B cell (primary cell): ENCODE measurements at regions not wholly inside any gene's neighbourhood (a gene's known extent, or its start where the extent isn't known, plus 50 kb on each side); places are given as distances from the start of the nearest gene placed in this dataset.

Source experiments
- ATAC-seq: fragments of 200-7000 bp; cut with Tn5 transposase; one replicate; pipeline ENCODE4 v1.10.0; 2021; ENCODE audit warnings: low read depth, mild to moderate bottlenecking, moderate number of reproducible peaks, moderate library complexity
- CTCF ChIA-PET: fragments of 350-600 bp; sonication (Branson Sonifier 250); formaldehyde crosslinking; loops from one replicate; lab custom pipeline; 2021; ENCODE audit warnings: antibody characterized with exemption, inconsistent platforms; lab: Charles Lee
- POLR2A ChIA-PET: fragments of 350-600 bp; sonication (Branson Sonifier 250); formaldehyde crosslinking; loops from one replicate; lab custom pipeline; 2021; ENCODE audit warnings: antibody characterized with exemption; lab: Charles Lee
- DNase-seq: peaks from one replicate; pipeline ENCODE4 v3.0.0; 2013
- H2AFZ ChIP-seq: 2 replicates; pipeline ENCODE4 v1.6.1; 2012; ENCODE audit warnings: mild to moderate bottlenecking, low read depth, low read length; ENCODE audit not compliant: insufficient read depth, poor library complexity, severe bottlenecking
- H3K27ac ChIP-seq, 2 donors: 1 replicate in 1 of 2; 2 replicates in 1 of 2; pipeline ENCODE4 v1.5.1; 2012 to 2013; ENCODE audit warnings: low read length in 2 of 2, mild to moderate bottlenecking in 2 of 2, moderate library complexity in 1 of 2
- H3K27me3 ChIP-seq, 4 experiments: fragments of 200-600 bp in 1 of 4; sonication (generic) in 1 of 4; replicated peaks in 1 of 4; 1 replicate in 2 of 4; 2 replicates in 2 of 4; pipeline versions ENCODE4 v1.6.1 to v1.7.0; 2013 to 2016; ENCODE audit warnings: low read length in 3 of 4, mild to moderate bottlenecking in 2 of 4, mixed read lengths in 1 of 4, moderate library complexity in 1 of 4; ENCODE audit not compliant: insufficient read depth in 4 of 4, control insufficient read depth in 3 of 4; ENCODE audit errors: control extremely low read depth in 1 of 4
- H3K36me3 ChIP-seq, 2 experiments: replicated peaks in 1 of 2; 1 replicate in 1 of 2; 2 replicates in 1 of 2; pipeline versions ENCODE4 v1.6.1 to v1.7.1; 2013; ENCODE audit warnings: low read length in 1 of 2; ENCODE audit not compliant: insufficient read depth in 2 of 2, control insufficient read depth in 1 of 2; ENCODE audit errors: control extremely low read depth in 1 of 2, extremely low read depth in 1 of 2
- H3K4me1 ChIP-seq, 2 donors: fragments of 200-600 bp in 1 of 2; sonication (generic) in 1 of 2; 1 replicate in 1 of 2; 2 replicates in 1 of 2; pipeline versions ENCODE4 v1.5.1 to v1.6.1; 2013 to 2017; ENCODE audit warnings: low read length in 2 of 2; ENCODE audit not compliant: control insufficient read depth in 2 of 2, insufficient read depth in 2 of 2
- H3K4me2 ChIP-seq: replicated peaks from 2 replicates; pipeline ENCODE3; 2012; ENCODE audit warnings: mild to moderate bottlenecking, low read depth, low read length; ENCODE audit not compliant: poor library complexity, severe bottlenecking
- H3K4me3 ChIP-seq, 5 experiments: fragments of 200-600 bp in 1 of 5; sonication (generic) in 1 of 5; 1 replicate in 3 of 5; 2 replicates in 2 of 5; pipeline versions ENCODE4 v1.5.1 to v1.7.0; 2011 to 2016; ENCODE audit warnings: low read length in 4 of 5, mild to moderate bottlenecking in 4 of 5, low read depth in 2 of 5, control low read depth in 1 of 5, moderate library complexity in 1 of 5; ENCODE audit not compliant: insufficient read depth in 1 of 5; ENCODE audit errors: control extremely low read depth in 1 of 5, extremely low read depth in 1 of 5
- H3K79me2 ChIP-seq: fragments of 200-600 bp; sonication (generic); one replicate; pipeline ENCODE4 v1.6.0; 2016; ENCODE audit warnings: low read length; ENCODE audit not compliant: control insufficient read depth, insufficient read depth
- H3K9ac ChIP-seq: fragments of 200-600 bp; sonication (generic); 2 replicates; pipeline ENCODE4 v1.6.1; 2017; ENCODE audit warnings: mild to moderate bottlenecking, low read length, moderate library complexity
- H3K9me3 ChIP-seq, 3 donors: one replicate each; pipeline versions ENCODE4 v1.6.1 to v1.7.1; 2013; ENCODE audit warnings: low read length in 2 of 3; ENCODE audit not compliant: control insufficient read depth in 2 of 3, insufficient read depth in 1 of 3; ENCODE audit errors: control extremely low read depth in 1 of 3
- H4K20me1 ChIP-seq: 2 replicates; pipeline ENCODE4 v1.6.0; 2012; ENCODE audit warnings: mild to moderate bottlenecking, low read length; ENCODE audit not compliant: insufficient read depth, control insufficient read depth, poor library complexity, severe bottlenecking
- H3K27ac Mint-ChIP-seq: one replicate; pipeline ENCODE4 v1.8.0; 2021; ENCODE audit warnings: mixed read lengths
- H3K27me3 Mint-ChIP-seq: one replicate; pipeline ENCODE4 v1.8.0; 2021; ENCODE audit warnings: mixed read lengths
- H3K4me1 Mint-ChIP-seq: one replicate; pipeline ENCODE4 v1.8.0; 2021; ENCODE audit warnings: mixed read lengths
- H3K4me3 Mint-ChIP-seq: one replicate; pipeline ENCODE4 v1.8.0; 2021; ENCODE audit warnings: mixed read lengths
- H3K9me3 Mint-ChIP-seq: one replicate; pipeline ENCODE4 v1.8.0; 2022; ENCODE audit warnings: mixed read lengths; ENCODE audit not compliant: insufficient read depth
- EZH2 ChIP-seq: IDR thresholded peaks from 2 replicates; pipeline ENCODE4 v1.6.1; 2012; ENCODE audit warnings: borderline replicate concordance, low read depth, mild to moderate bottlenecking, moderate library complexity, low read length; ENCODE audit not compliant: insufficient read depth, poor library complexity, severe bottlenecking
- WGBS: methylation state at CpG from one replicate; pipeline ENCODE4 v1.1.5; 2013; ENCODE audit warnings: missing lambda C conversion rate; ENCODE audit not compliant: insufficient coverage; 5-methylcytosine and 5-hydroxymethylcytosine counted together
- intact Hi-C: fragments of 100-400 bp; cut with micrococcal nuclease; formaldehyde crosslinking; loops from one replicate; pipeline ENCODE4 v1.10.0; 2022
- TF ChIP-seq, protein P1 (sequence below): fragments of 200-600 bp; IDR thresholded peaks from one replicate; pipeline ENCODE4 v1.8.0; 2022; ENCODE audit warnings: antibody characterized with exemption, mild to moderate bottlenecking

DNA sequence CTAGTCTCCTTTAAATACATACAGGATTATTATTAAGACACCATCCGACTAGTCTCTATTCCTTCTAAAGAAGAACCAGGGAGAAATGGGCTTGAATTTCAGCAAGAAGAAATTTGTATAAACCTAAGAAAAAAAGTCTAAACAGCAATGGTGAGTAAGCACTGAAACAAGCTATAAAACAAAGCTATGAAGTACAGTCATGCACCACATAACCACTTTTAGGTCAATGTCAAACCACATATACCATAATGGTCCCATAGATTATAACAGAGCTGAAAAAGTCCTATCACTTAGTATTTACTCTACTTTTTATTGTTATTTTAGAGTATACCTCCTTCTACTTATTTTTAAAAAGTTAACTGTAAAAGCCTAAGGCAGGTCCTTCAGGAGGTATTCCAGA is 102.0 kb upstream of the NFIB start:
- no peak for DNase-seq
- POLR2A ChIA-PET = no interaction called here
- Histone ChIP-seq H3K4me2 (no peak overlapping the region), H3K4me3 (no peak overlapping the region), H3K27me3 (no peaks in the 10 kb centered on the region), H3K79me2 (no peaks in the 10 kb centered on the region), H3K9ac (no peak overlapping the region), H3K4me1 (no peaks in the 10 kb centered on the region), H4K20me1 (no peaks in the 10 kb centered on the region), H2AFZ (no peak overlapping the region), H3K9me3 (no peaks in the 10 kb centered on the region), H3K36me3 (no peaks in the 10 kb centered on the region), H3K27ac (no peak overlapping the region)
- intact Hi-C loops = no loop called here
- Mint-ChIP-seq H3K4me3 (no peak overlapping the region), H3K9me3 (no peaks in the 10 kb centered on the region), H3K4me1 (no peaks in the 10 kb centered on the region), H3K27ac (no peak overlapping the region), H3K27me3 (no peaks in the 10 kb centered on the region)
- WGBS = no CpG with 5 or more reads among the region's 1 CpG
- ATAC-seq = no peak
- CTCF ChIA-PET = interaction anchor here (1.0 to 2.1 kb wide), 2 partner anchors 11 to 14 kb away, joined by 3 to 9 read pairs; no protein-coding TSS in a partner anchor
- TF ChIP-seq EZH2 = no peak
- TF ChIP-seq, protein P1, sequence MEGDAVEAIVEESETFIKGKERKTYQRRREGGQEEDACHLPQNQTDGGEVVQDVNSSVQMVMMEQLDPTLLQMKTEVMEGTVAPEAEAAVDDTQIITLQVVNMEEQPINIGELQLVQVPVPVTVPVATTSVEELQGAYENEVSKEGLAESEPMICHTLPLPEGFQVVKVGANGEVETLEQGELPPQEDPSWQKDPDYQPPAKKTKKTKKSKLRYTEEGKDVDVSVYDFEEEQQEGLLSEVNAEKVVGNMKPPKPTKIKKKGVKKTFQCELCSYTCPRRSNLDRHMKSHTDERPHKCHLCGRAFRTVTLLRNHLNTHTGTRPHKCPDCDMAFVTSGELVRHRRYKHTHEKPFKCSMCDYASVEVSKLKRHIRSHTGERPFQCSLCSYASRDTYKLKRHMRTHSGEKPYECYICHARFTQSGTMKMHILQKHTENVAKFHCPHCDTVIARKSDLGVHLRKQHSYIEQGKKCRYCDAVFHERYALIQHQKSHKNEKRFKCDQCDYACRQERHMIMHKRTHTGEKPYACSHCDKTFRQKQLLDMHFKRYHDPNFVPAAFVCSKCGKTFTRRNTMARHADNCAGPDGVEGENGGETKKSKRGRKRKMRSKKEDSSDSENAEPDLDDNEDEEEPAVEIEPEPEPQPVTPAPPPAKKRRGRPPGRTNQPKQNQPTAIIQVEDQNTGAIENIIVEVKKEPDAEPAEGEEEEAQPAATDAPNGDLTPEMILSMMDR = no peak

DNA sequence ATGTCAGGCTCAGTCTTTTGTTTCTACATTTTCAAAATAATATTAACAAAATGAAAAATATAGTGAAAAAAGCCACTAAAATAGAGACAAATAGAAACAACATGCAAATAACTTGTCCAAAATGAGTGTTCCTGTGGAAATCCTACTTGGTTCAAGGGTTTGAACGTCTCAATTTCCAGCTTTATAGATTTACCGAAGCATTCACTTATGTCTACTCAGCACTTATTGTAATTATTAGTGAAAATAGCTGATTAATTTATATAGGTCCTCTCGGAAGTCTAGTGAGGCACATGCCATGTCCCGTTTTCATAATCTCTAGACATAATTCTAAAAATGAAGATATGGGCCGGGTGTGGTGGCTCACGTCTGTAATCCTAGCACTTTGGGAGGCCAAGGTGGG is 99.9 kb upstream of the NFIB start:
- H3K9me3 Mint-ChIP-seq = no peaks in the 10 kb centered on the region
- Histone ChIP-seq H3K27ac (no peak overlapping the region), H3K9me3 (no peaks in the 10 kb centered on the region), H3K36me3 (no peaks in the 10 kb centered on the region), H3K4me2 (no peak overlapping the region), H3K27me3 (no peaks in the 10 kb centered on the region), H3K79me2 (no peaks in the 10 kb centered on the region), H3K9ac (no peak overlapping the region), H4K20me1 (no peaks in the 10 kb centered on the region), H3K4me3 (no peak overlapping the region), H2AFZ (no peak overlapping the region), H3K4me1 (no peaks in the 10 kb centered on the region)
- H3K27me3 Mint-ChIP-seq = no peaks in the 10 kb centered on the region
- ATAC-seq (no peak), DNase-seq (no peak)
- ChIA-PET POLR2A (no interaction called here), CTCF (no interaction called here)
- H3K4me1 Mint-ChIP-seq = no peaks in the 10 kb centered on the region
- intact Hi-C loops = no loop called here
- no peak overlapping the region for H3K4me3 Mint-ChIP-seq
- TF ChIP-seq EZH2 = no peak
- TF ChIP-seq, protein P1 = no peak
- H3K27ac Mint-ChIP-seq = no peak overlapping the region
- WGBS = no CpG with 5 or more reads among the region's 6 CpGs
